Stomach (tissue), 4 donors: ENCODE measurements at regions not wholly inside any gene's neighbourhood (a gene's known extent, or its start where the extent isn't known, plus 50 kb on each side); places are given as distances from the start of the nearest gene placed in this dataset.

Experiments
- CTCF ChIP-seq, 7 experiments: fragments of 450-650 bp in 4 of 7; fragments of 200-600 bp in 3 of 7; sonication (generic) in 3 of 7; IDR thresholded peaks; one replicate each; pipeline ENCODE4 v1.5.1; 2016 to 2019; ENCODE audit warnings: antibody characterized with exemption in 7 of 7, control low read depth in 2 of 7, mild to moderate bottlenecking in 1 of 7
- POLR2A ChIP-seq, 4 donors: fragments of 450-650 bp; IDR thresholded peaks; one replicate each; pipeline ENCODE4 v1.6.1; 2016; ENCODE audit warnings: antibody characterized with exemption in 4 of 4, control low read depth in 2 of 4, mild to moderate bottlenecking in 1 of 4, moderate library complexity in 1 of 4
- POLR2AphosphoS5 ChIP-seq, 3 donors: sonication (generic); formaldehyde crosslinking; IDR thresholded peaks; one replicate each; pipeline ENCODE4 v1.6.1; 2016; ENCODE audit warnings: antibody characterized with exemption in 3 of 3

- TF ChIP-seq CTCF (IDR thresholded peaks at IDR 0.05) (no peak), POLR2A (IDR thresholded peaks at IDR 0.05) (no peak), POLR2AphosphoS5 (IDR thresholded peaks at IDR 0.05) (no peak)
Observed at GRCh38 chr3:153246331-153246730, 84.3 kb downstream of the RAP2B start.
